RWPE1 (cell line): ENCODE measurements at regions not wholly inside any gene's neighbourhood (a gene's known extent, or its start where the extent isn't known, plus 50 kb on each side); places are given as distances from the start of the nearest gene placed in this dataset.

Experiments
- CTCF ChIA-PET: fragments of 350-600 bp; sonication (Branson Sonifier 250); formaldehyde crosslinking; extraction: SDS; loops from one replicate; lab custom pipeline; 2021; lab: Yijun Ruan, JAX
- POLR2A ChIA-PET: fragments of 400-600 bp; formaldehyde crosslinking; extraction: SDS; loops from one replicate; lab custom pipeline; 2020; ENCODE audit warnings: antibody characterized with exemption; ENCODE audit not compliant: low non-redundant PET; lab: Yijun Ruan, JAX
- DNase-seq: peaks from one replicate; pipeline ENCODE4 v3.0.0; 2012; ENCODE audit warnings: low spot score
- H3K27ac ChIP-seq: fragments of 450-650 bp; 2 replicates; pipeline ENCODE4 v1.5.1; 2017
- TF ChIP-seq, protein P1 (sequence below): fragments of 450-650 bp; conservative IDR thresholded peaks from 2 replicates; pipeline ENCODE4 v1.5.1; 2017; ENCODE audit warnings: low read depth, mild to moderate bottlenecking

DNA sequence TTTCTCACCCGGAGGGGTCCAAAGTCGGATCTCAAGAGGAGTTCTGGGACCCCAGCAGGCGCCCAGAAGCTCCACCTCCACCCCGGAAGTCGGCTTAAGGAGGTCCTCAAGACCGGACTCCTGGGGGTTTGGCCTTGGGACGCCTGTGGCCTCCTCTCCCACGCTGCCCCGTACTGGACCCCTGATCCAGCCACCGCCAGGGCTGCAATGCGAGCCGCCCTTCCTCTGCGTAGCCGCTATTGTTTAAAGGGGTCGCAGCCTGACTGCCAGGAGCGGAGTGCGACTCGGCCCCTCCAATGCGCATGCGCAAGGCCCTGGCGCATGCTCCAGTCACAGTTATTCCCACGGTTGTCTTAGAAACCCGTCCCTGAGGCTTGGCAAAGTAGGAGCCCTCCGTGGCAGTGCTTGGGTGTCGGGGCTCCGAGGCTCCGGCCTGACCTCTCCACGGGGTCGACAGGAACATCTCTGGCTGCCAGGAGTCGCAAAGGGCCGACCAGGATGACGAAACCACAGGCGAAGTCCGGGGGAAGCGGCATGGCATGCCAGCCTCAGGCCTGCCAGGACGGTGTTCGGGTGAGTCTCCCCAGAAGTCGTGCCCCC is 719.0 kb downstream of the KCNJ18 start:
- TF ChIP-seq, protein P1, sequence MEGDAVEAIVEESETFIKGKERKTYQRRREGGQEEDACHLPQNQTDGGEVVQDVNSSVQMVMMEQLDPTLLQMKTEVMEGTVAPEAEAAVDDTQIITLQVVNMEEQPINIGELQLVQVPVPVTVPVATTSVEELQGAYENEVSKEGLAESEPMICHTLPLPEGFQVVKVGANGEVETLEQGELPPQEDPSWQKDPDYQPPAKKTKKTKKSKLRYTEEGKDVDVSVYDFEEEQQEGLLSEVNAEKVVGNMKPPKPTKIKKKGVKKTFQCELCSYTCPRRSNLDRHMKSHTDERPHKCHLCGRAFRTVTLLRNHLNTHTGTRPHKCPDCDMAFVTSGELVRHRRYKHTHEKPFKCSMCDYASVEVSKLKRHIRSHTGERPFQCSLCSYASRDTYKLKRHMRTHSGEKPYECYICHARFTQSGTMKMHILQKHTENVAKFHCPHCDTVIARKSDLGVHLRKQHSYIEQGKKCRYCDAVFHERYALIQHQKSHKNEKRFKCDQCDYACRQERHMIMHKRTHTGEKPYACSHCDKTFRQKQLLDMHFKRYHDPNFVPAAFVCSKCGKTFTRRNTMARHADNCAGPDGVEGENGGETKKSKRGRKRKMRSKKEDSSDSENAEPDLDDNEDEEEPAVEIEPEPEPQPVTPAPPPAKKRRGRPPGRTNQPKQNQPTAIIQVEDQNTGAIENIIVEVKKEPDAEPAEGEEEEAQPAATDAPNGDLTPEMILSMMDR: no peak

DNA sequence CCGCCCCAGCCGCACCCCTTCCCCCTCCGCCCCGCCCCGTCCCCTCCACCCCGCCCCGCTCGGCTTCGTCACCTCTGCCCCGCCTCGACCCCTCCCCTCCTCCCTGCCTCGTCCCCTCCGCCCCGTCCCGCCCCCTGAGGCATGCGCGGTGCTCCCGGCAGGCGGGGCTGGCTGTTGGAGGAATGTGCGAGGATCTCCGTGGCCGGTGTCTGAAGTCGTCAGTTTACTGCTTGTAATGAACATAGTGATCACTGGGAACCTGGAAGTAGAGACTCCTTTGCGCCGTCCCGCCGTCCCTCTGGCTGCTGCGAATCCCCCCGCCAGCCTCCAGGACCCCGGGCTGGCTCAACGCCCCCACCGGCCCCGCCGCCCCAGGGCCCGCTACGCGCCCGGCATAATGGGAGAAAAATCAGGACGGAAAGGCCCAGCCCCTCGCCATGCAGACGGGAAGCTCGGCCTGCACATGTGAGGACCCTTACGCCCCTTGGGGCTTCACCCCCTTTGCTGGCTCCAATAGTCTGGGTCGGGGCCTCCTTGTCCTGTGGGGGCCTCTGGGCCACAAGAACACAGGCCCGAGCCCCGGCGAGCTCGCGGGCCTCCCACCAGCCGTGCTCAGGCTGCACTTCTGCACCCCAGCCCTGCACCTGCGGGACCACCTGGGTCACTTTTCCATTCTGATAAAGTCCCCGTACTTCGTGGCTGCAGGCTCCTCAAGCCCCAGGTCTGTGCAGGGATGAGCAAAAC is 743.1 kb downstream of the KCNJ18 start:
- TF ChIP-seq, protein P1: no peak
- ChIA-PET POLR2A (no interaction called here), CTCF (no interaction called here)
- no peak overlapping the region for H3K27ac ChIP-seq
- DNase-seq: no peak

More for the DNA sequence above, 719.0 kb downstream of the KCNJ18 start:
- POLR2A ChIA-PET: no interaction called here
- DNase-seq: no peak
- CTCF ChIA-PET: no interaction called here
- no peak overlapping the region for H3K27ac ChIP-seq

DNA sequence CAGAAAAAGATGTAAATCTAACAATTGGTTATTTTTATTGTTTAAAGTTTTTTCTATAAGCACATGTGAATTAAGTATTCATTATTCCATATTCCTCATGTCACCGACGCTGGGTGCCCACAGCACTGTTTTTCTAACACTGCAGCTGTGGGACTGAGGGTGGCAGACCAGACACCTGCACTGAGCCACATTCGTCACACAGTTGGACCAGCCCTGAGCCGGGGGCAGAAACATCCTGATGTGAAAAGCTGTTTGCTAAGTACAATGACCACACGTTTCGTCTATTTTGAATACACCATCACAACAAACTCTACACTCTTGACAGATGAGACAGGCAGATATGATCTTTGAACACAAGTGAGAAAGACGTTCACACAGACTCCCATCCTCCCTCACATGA is 749.5 kb downstream of the KCNJ18 start:
- CTCF ChIA-PET: no interaction called here
- POLR2A ChIA-PET: no interaction called here
- no peak for DNase-seq
- TF ChIP-seq, protein P1: no peak
- no peak overlapping the region for H3K27ac ChIP-seq

DNA sequence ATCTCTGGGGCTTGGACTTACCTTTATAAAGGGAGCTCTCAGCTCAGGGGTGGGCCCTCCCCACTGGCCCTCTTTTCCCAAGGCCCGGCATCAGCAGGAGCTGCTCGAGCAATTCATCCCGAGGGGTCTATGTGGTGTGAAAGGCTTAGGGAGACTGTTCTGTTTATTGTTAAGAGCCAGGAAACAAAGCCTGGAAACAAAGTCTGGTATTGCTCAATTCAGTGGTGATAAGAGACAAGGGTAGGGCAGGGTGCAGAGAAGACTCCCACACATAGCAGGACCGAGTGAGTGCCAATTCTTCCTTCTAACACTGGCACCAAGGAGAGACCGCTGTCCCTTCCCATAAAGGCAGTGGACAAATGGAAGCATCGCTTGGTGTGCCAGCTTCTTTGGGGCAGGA is 750.7 kb downstream of the KCNJ18 start:
- CTCF ChIA-PET: no interaction called here
- no peak for DNase-seq
- TF ChIP-seq, protein P1: no peak
- no peak overlapping the region for H3K27ac ChIP-seq
- POLR2A ChIA-PET: no interaction called here

DNA sequence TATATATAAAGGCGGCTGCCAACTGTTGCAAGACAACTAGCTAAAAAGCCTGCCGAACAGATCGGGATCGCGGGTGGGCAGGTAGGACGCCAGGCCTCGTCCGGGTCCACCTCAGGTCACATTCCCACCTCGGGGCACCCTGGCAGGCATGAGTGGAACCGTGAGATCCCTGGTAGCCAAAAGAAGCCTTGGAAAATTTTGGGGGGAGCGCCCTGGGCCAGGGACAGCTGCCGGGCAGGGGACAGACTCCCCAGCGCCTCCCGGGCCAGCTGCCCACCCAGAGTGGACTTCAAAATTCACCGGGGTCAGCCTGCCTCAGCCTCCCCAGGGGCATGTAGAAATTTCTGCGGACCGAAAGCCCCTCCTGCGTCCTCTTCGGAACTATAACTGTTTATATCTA is 760.9 kb downstream of the KCNJ18 start:
- H3K27ac ChIP-seq: no peak overlapping the region
- DNase-seq: no peak
- TF ChIP-seq, protein P1: no peak
- ChIA-PET POLR2A (no interaction called here), CTCF (interaction anchor here (0.7 kb wide), 1 partner anchor 19 kb away, joined by 4 read pairs; no protein-coding TSS in a partner anchor)

DNA sequence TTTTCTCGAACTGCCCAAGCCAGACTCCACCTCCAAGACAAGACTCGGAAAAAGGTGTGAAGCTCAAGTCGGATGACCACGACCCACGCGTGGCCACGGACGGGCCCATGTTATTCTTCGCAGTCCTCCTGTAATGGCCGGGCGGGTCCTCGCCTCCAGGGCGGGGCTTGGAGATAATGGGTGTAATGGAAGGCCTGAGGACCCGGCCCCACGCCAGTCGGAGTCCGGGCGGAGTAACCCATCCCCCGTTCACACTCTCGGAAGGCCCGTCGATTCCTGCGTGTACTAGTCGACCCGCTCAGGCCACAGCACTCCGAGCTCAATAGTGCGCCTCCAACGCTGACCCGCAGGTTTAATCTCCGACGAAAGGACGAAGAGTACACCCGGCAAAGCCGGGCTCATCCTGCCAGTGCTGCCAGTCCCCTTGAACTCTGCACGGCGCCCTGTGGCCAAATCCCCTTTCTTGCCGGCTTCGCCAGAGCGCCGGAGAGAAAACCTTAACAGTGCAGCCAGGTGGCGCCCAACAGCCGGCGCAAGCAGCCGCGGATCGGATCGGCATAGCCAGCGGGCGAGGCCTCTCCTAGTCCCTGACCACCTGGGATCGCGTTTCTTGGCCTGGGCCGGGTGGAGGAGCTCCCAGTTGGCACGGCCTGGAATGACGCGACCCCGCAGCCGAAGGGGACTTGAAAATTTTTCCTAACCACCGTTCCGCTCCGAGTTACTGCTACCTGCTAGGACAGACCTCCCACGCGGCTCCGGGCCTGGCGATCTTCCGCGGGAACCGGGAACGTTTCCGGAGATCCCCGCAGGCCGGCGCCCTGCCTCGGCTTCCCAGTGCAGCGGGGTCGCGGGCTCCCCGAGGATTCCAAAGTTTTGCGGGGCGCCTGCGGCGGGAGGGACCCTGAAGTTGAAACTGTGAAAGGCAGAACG is 762.0 kb downstream of the KCNJ18 start:
- no peak for DNase-seq
- POLR2A ChIA-PET: no interaction called here
- no peak overlapping the region for H3K27ac ChIP-seq
- TF ChIP-seq, protein P1: no peak
- CTCF ChIA-PET: no interaction called here
